SK-N-SH (cell line): ENCODE measurements at regions not wholly inside any gene's neighbourhood (a gene's known extent, or its start where the extent isn't known, plus 50 kb on each side); places are given as distances from the start of the nearest gene placed in this dataset.

ENCODE experiments used
- CTCF ChIA-PET: fragments of 300-600, 350-600 bp; formaldehyde crosslinking; extraction: SDS; loops from one replicate; lab custom pipeline; 2021; lab: Yijun Ruan, JAX
- POLR2A ChIA-PET: fragments of 350-600 bp; sonication (Branson Sonifier 250); formaldehyde crosslinking; extraction: SDS; loops from one replicate; lab custom pipeline; 2020; ENCODE audit warnings: antibody characterized with exemption, inconsistent platforms; lab: Yijun Ruan, JAX
- DNase-seq: peaks from one replicate; pipeline ENCODE4 v3.0.0; 2012
- H2AFZ ChIP-seq: fragments of 200-600 bp; sonication (generic); 2 replicates; pipeline ENCODE4 v1.8.1; 2016; ENCODE audit warnings: antibody characterized with exemption, mild to moderate bottlenecking, low read depth
- H3F3A ChIP-seq: fragments of 200-600 bp; sonication (generic); replicated peaks from 2 replicates; pipeline ENCODE3; 2016; ENCODE audit warnings: antibody characterized with exemption, mild to moderate bottlenecking; ENCODE audit not compliant: insufficient read depth
- H3K27ac ChIP-seq, 2 experiments: fragments of 200-500 bp in 1 of 2; fragments of 200-600 bp in 1 of 2; sonication (Bioruptor generic) in 1 of 2; sonication (generic), shearing (Covaris generic) in 1 of 2; 2 replicates each; pipeline versions ENCODE4 v1.5.1 to v1.6.1; 2014 to 2016; ENCODE audit warnings: low read depth in 2 of 2, inconsistent platforms in 1 of 2, low read length in 1 of 2, mild to moderate bottlenecking in 1 of 2, mixed read lengths in 1 of 2
- H3K27me3 ChIP-seq: fragments of 200-600 bp; sonication (generic), shearing (Covaris generic); 2 replicates; pipeline ENCODE4 v1.6.1; 2016; ENCODE audit warnings: mixed run types; ENCODE audit not compliant: insufficient read depth
- H3K36me3 ChIP-seq, 2 experiments: fragments of 200-500 bp in 1 of 2; fragments of 200-600 bp in 1 of 2; sonication (Bioruptor generic) in 1 of 2; sonication (generic) in 1 of 2; replicated peaks in 1 of 2; 2 replicates each; pipeline versions ENCODE3 to v1.5.1; 2014 to 2016; ENCODE audit warnings: low read length in 1 of 2, mild to moderate bottlenecking in 1 of 2; ENCODE audit not compliant: insufficient read depth in 2 of 2, control insufficient read depth in 1 of 2
- H3K4me1 ChIP-seq, 2 experiments: fragments of 200-500 bp in 1 of 2; fragments of 200-600 bp in 1 of 2; sonication (Bioruptor generic) in 1 of 2; sonication (generic), shearing (Covaris generic) in 1 of 2; 2 replicates each; pipeline versions ENCODE4 v1.5.1 to v1.6.1; 2014 to 2016; ENCODE audit warnings: low read depth in 1 of 2, low read length in 1 of 2, mixed run types in 1 of 2; ENCODE audit not compliant: insufficient read depth in 2 of 2, control insufficient read depth in 1 of 2
- H3K4me2 ChIP-seq: fragments of 200-600 bp; sonication (generic), shearing (Covaris generic); 2 replicates; pipeline ENCODE4 v1.6.1; 2017; ENCODE audit warnings: mixed run types
- H3K4me3 ChIP-seq, 2 experiments: fragments of 200-500 bp in 1 of 2; fragments of 200-600 bp in 1 of 2; sonication (Bioruptor generic) in 1 of 2; sonication (generic), shearing (Covaris generic) in 1 of 2; 2 replicates each; pipeline versions ENCODE4 v1.5.1 to v1.8.1; 2014 to 2016; ENCODE audit warnings: low read depth in 2 of 2, inconsistent platforms in 1 of 2, low read length in 1 of 2, mild to moderate bottlenecking in 1 of 2, mixed read lengths in 1 of 2, moderate library complexity in 1 of 2
- H3K79me2 ChIP-seq: fragments of 200-600 bp; sonication (generic); 2 replicates; pipeline ENCODE4 v1.8.1; 2017; ENCODE audit warnings: mild to moderate bottlenecking; ENCODE audit not compliant: insufficient read depth
- H3K9ac ChIP-seq: fragments of 200-600 bp; sonication (generic); 2 replicates; pipeline ENCODE4 v1.6.1; 2017; ENCODE audit warnings: mixed run types
- H3K9me2 ChIP-seq: fragments of 200-600 bp; sonication (generic); 2 replicates; pipeline ENCODE4 v1.6.1; 2017; ENCODE audit warnings: mixed run types
- H3K9me3 ChIP-seq: fragments of 200-600 bp; sonication (generic); 2 replicates; pipeline ENCODE4 v1.6.1; 2017; ENCODE audit warnings: mixed run types, mild to moderate bottlenecking, moderate library complexity
- H4K20me1 ChIP-seq: fragments of 200-600 bp; sonication (generic); 2 replicates; pipeline ENCODE4 v1.6.1; 2017; ENCODE audit warnings: mild to moderate bottlenecking, mixed run types; ENCODE audit not compliant: insufficient read depth
- CHD2 ChIP-seq: fragments of 150-350 bp; IDR thresholded peaks from 2 replicates; pipeline ENCODE4 v1.6.1; 2018; ENCODE audit warnings: low read length; ENCODE audit not compliant: partially characterized antibody
- ELF1 ChIP-seq: IDR thresholded peaks from 2 replicates; pipeline ENCODE4 v1.4.0; 2012
- EP300 ChIP-seq, 2 experiments: IDR thresholded peaks; 2 replicates each; pipeline versions ENCODE4 v1.4.0 to v1.6.1; 2012; ENCODE audit warnings: borderline replicate concordance in 1 of 2, low read depth in 1 of 2, low read length in 1 of 2
- FOXJ3 ChIP-seq: sonication (generic); formaldehyde crosslinking; IDR thresholded peaks from 2 replicates; pipeline ENCODE4 v1.5.1; 2020; ENCODE audit warnings: mild to moderate bottlenecking, missing genetic modification reagents
- FOXM1 ChIP-seq: IDR thresholded peaks from 2 replicates; pipeline ENCODE4 v1.4.0; 2012; ENCODE audit warnings: low read depth, mild to moderate bottlenecking
- GABPA ChIP-seq: IDR thresholded peaks from 2 replicates; pipeline ENCODE4 v1.4.0; 2012; ENCODE audit warnings: low read depth, mild to moderate bottlenecking
- GATA2 ChIP-seq: sonication (generic); formaldehyde crosslinking; IDR thresholded peaks from 2 replicates; pipeline ENCODE4 v1.5.0; 2020; ENCODE audit warnings: mild to moderate bottlenecking, missing genetic modification reagents
- IRF3 ChIP-seq: fragments of 150-350 bp; IDR thresholded peaks from 2 replicates; pipeline ENCODE4 v1.6.1; 2016; ENCODE audit warnings: mild to moderate bottlenecking, low read depth, low read length
- JUND ChIP-seq: IDR thresholded peaks from 2 replicates; pipeline ENCODE4 v1.4.0; 2012
- MXI1 ChIP-seq: IDR thresholded peaks from 2 replicates; pipeline ENCODE4 v1.6.1; 2012; ENCODE audit warnings: mild to moderate bottlenecking, low read depth, low read length, improper control_type of control experiment
- NFIC ChIP-seq: IDR thresholded peaks from 2 replicates; pipeline ENCODE4 v1.4.0; 2012; ENCODE audit warnings: borderline replicate concordance
- NRF1 ChIP-seq: IDR thresholded peaks from 2 replicates; pipeline ENCODE4 v1.6.1; 2012; ENCODE audit warnings: low read depth, mild to moderate bottlenecking, low read length
- POLR2AphosphoS5 ChIP-seq: IDR thresholded peaks from 2 replicates; pipeline ENCODE4 v1.6.1; 2012; ENCODE audit warnings: low read depth, low read length
- RAD21 ChIP-seq: IDR thresholded peaks from 2 replicates; pipeline ENCODE4 v1.6.1; 2012; ENCODE audit warnings: mild to moderate bottlenecking, low read length
- RXRA ChIP-seq: IDR thresholded peaks from 2 replicates; pipeline ENCODE4 v1.4.0; 2012; ENCODE audit warnings: low read depth, mild to moderate bottlenecking, borderline replicate concordance
- SMC3 ChIP-seq: IDR thresholded peaks from 2 replicates; pipeline ENCODE4 v1.6.1; 2012; ENCODE audit warnings: low read depth, low read length, improper control_type of control experiment
- TAF1 ChIP-seq: IDR thresholded peaks from 2 replicates; pipeline ENCODE4 v1.6.1; 2012; ENCODE audit warnings: low read depth, mild to moderate bottlenecking, low read length, moderate library complexity, borderline replicate concordance
- TCF12 ChIP-seq: IDR thresholded peaks from 2 replicates; pipeline ENCODE4 v1.4.0; 2012
- YY1 ChIP-seq: IDR thresholded peaks from 2 replicates; pipeline ENCODE4 v1.4.0; 2012; ENCODE audit warnings: low read depth, mild to moderate bottlenecking
- WGBS: methylation state at CpG from one replicate; pipeline ENCODE4 v1.1.6; 2017; ENCODE audit warnings: low lambda C conversion rate; 5-methylcytosine and 5-hydroxymethylcytosine counted together
- TF ChIP-seq, protein P1 (sequence below): IDR thresholded peaks from 2 replicates; pipeline ENCODE4; 2012
- TF ChIP-seq, protein P2 (sequence below): IDR thresholded peaks from 2 replicates; pipeline ENCODE4 v1.4.0; 2012; ENCODE audit warnings: low read depth, borderline replicate concordance

- Histone ChIP-seq H3K9me2 (no peaks in the 10 kb centered on the region; the same call in 1 of the 2 replicates), H3K79me2 (no peaks in the 10 kb centered on the region), H3K36me3 (no peaks in the 10 kb centered on the region), H3K27ac (no peak overlapping the region), H3K9me3 (no peaks in the 10 kb centered on the region), H3K4me2 (no peak overlapping the region), H3K4me3 (no peak overlapping the region), H3K4me1 (no peaks in the 10 kb centered on the region), H3K9ac (no peak overlapping the region), H4K20me1 (no peaks in the 10 kb centered on the region), H2AFZ (no peak overlapping the region), H3K27me3 (no peaks in the 10 kb centered on the region)
- DNase-seq, result no peak
- CTCF ChIA-PET, result no interaction called here
- WGBS, result 8% methylated on average over 2 of the region's 2 CpGs
- TF ChIP-seq MXI1, result no peak
- TF ChIP-seq EP300 (IDR thresholded peaks at IDR 0.05; ENCODE audit: borderline replicate concordance in 1 of 2, low read depth in 1 of 2, low read length in 1 of 2), result no peak
- no peak for TF ChIP-seq RAD21
- TF ChIP-seq FOXJ3, result no peak
- no peak for TF ChIP-seq YY1
- TF ChIP-seq, all 33 proteins: peak for 0
- H3F3A ChIP-seq, result no peaks in the 10 kb centered on the region
- POLR2A ChIA-PET, result no interaction called here
Measured at GRCh38 chr5:35364350-35364749, 134.1 kb upstream of the PRLR start.

DNA sequence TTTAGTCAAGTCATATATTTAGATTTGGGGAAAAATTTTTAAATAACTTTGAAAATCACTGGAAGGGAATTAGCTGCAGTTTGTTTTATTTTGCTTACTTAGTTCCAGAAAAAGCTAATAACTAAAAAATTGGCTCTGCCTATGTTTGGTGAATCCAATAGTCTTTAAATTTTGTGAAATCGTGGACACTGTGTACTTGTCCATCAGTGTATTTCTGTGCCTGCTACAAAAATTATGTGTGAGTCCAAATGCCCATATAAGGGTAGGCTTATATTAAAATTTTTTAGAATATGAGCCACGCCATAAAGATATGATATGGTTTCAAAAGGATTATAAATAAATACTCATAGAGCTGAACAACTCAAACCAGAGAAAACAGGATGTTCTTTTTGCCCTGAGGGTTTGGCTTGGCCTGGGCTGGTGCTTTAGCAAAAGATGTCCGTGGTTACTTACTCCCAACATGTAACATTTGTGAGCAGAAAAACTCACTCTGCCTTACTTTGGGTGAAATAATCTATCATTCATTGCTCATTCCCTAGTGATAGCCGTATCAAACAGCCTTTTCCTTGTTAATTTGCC is 133.2 kb upstream of the PRLR start:
- CTCF ChIA-PET, result interaction anchor here (0.6 to 1.0 kb wide), 2 partner anchors 360 to 1269 kb away, joined by 3 read pairs; no protein-coding TSS in a partner anchor
- no peak overlapping the region for H3K27ac ChIP-seq
- POLR2A ChIA-PET, result interaction anchor here (0.6 kb wide), 1 partner anchor 255 kb away, joined by 3 read pairs; no protein-coding TSS in a partner anchor
- no peak overlapping the region for H3K4me3 ChIP-seq
- TF ChIP-seq NRF1, result no peak
- TF ChIP-seq IRF3, result no peak
- TF ChIP-seq, protein P1, sequence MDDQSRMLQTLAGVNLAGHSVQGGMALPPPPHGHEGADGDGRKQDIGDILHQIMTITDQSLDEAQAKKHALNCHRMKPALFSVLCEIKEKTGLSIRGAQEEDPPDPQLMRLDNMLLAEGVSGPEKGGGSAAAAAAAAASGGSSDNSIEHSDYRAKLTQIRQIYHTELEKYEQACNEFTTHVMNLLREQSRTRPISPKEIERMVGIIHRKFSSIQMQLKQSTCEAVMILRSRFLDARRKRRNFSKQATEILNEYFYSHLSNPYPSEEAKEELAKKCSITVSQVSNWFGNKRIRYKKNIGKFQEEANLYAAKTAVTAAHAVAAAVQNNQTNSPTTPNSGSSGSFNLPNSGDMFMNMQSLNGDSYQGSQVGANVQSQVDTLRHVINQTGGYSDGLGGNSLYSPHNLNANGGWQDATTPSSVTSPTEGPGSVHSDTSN, result no peak
- no peak for TF ChIP-seq JUND
- no peak for TF ChIP-seq SMC3
- TF ChIP-seq TCF12, result no peak
- no peak for TF ChIP-seq TAF1
- no peak for TF ChIP-seq FOXM1
- TF ChIP-seq EP300 (IDR thresholded peaks at IDR 0.05; ENCODE audit: borderline replicate concordance in 1 of 2, low read depth in 1 of 2, low read length in 1 of 2), result no peak
- TF ChIP-seq MXI1, result no peak
- TF ChIP-seq, protein P2, sequence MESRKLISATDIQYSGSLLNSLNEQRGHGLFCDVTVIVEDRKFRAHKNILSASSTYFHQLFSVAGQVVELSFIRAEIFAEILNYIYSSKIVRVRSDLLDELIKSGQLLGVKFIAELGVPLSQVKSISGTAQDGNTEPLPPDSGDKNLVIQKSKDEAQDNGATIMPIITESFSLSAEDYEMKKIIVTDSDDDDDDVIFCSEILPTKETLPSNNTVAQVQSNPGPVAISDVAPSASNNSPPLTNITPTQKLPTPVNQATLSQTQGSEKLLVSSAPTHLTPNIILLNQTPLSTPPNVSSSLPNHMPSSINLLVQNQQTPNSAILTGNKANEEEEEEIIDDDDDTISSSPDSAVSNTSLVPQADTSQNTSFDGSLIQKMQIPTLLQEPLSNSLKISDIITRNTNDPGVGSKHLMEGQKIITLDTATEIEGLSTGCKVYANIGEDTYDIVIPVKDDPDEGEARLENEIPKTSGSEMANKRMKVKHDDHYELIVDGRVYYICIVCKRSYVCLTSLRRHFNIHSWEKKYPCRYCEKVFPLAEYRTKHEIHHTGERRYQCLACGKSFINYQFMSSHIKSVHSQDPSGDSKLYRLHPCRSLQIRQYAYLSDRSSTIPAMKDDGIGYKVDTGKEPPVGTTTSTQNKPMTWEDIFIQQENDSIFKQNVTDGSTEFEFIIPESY, result no peak
- TF ChIP-seq POLR2AphosphoS5, result no peak
- no peak for TF ChIP-seq NFIC
- TF ChIP-seq ELF1, result no peak
- TF ChIP-seq YY1, result no peak
- TF ChIP-seq GABPA, result no peak
- TF ChIP-seq RXRA, result no peak
- TF ChIP-seq CHD2, result no peak
- no peak for TF ChIP-seq GATA2 (CRISPR knock-in tag)
- H3F3A ChIP-seq, result no peaks in the 10 kb centered on the region
- no peaks in the 10 kb centered on the region for H3K9me3 ChIP-seq
- H3K9me2 ChIP-seq, result no peaks in the 10 kb centered on the region; the same call in 1 of the 2 replicates
- no peaks in the 10 kb centered on the region for H3K79me2 ChIP-seq
- no peaks in the 10 kb centered on the region for H3K27me3 ChIP-seq
- no peak overlapping the region for H2AFZ ChIP-seq
- H3K9ac ChIP-seq, result no peak overlapping the region
- H3K36me3 ChIP-seq, result no peaks in the 10 kb centered on the region
- 9% methylated on average over 4 of the region's 4 CpGs for WGBS
- no peaks in the 10 kb centered on the region for H3K4me1 ChIP-seq
- no peak overlapping the region for H3K4me2 ChIP-seq
- no peaks in the 10 kb centered on the region for H4K20me1 ChIP-seq
- no peak for DNase-seq
